ENCODE measurements at regions not wholly inside any gene's neighbourhood (a gene's known extent, or its start where the extent isn't known, plus 50 kb on each side); places are given as distances from the start of the nearest gene placed in this dataset.
"Not testable (repeated sequence)": the region's sequence is repeated elsewhere in the genome, so short reads cannot be mapped to it uniquely, and the experiment has no call there.

DNA sequence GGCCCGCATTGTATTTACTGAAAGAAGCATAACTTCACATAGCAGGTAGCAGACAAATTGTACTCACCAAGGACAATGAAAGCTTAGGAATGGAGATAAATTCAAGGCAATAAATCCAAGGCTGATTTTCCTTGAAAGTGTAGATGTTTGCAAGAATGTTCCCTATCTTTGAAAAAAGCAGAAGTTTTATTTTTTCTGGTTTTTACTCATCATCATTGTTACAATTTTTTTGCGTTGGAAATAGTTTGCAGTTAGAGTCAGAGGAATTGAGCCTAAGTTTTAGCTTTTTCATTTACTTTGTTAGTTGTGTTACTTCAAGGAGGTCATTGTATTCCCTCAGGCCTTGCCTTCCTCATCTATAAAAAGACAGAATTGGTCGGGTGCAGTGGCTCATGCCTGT lies 213.9 kb upstream of the TBL1XR1 start:
- H3K9me3 ChIP-seq = no peaks in the 10 kb centered on the region
- no peaks in the 10 kb centered on the region for H3K27me3 ChIP-seq
- DNase-seq (ENCODE audit: low spot score in 2 of 2) = no peak
- intact Hi-C loops (cut with DNase I; ENCODE audit: low total_unique reads) = no loop called here
- TF ChIP-seq POLR2A (IDR thresholded peaks at IDR 0.05) = no peak
- TF ChIP-seq POLR2AphosphoS5 (IDR thresholded peaks at IDR 0.05) = no peak
- TF ChIP-seq, protein P1, sequence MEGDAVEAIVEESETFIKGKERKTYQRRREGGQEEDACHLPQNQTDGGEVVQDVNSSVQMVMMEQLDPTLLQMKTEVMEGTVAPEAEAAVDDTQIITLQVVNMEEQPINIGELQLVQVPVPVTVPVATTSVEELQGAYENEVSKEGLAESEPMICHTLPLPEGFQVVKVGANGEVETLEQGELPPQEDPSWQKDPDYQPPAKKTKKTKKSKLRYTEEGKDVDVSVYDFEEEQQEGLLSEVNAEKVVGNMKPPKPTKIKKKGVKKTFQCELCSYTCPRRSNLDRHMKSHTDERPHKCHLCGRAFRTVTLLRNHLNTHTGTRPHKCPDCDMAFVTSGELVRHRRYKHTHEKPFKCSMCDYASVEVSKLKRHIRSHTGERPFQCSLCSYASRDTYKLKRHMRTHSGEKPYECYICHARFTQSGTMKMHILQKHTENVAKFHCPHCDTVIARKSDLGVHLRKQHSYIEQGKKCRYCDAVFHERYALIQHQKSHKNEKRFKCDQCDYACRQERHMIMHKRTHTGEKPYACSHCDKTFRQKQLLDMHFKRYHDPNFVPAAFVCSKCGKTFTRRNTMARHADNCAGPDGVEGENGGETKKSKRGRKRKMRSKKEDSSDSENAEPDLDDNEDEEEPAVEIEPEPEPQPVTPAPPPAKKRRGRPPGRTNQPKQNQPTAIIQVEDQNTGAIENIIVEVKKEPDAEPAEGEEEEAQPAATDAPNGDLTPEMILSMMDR (IDR thresholded peaks at IDR 0.05) = no peak
- H3K27ac ChIP-seq = no peak overlapping the region
- no peaks in the 10 kb centered on the region for H3K36me3 ChIP-seq
- no peak overlapping the region for H3K4me3 ChIP-seq
- H3K4me1 ChIP-seq = no peaks in the 10 kb centered on the region

DNA sequence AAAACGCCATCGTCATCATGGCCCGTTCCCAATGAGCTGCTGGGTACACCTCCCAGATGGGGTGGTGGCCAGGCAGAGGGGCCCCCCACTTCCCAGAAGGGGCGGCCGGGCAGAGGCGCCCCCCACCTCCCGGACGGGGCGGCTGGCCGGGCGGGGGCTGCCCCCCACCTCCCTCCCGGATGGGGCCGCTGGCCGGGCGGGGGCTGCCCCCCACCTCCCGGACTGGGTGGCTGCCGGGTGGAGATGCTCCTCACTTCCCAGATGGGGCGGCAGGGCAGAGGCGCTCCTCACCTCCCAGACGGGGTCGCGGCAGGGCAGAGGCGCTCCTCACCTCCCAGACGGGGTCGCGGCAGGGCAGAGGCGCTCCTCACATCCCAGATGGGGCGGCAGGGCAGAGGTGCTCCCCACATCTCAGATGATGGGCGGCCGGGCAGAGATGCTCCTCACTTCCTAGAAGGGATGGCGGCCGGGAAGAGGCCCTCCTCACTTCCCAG lies 215.4 kb upstream of the TBL1XR1 start:
- H3K27ac ChIP-seq; H3K4me3 ChIP-seq; intact Hi-C loops (cut with DNase I; ENCODE audit: low total_unique reads); H3K36me3 ChIP-seq; H3K4me1 ChIP-seq; H3K27me3 ChIP-seq; DNase-seq (ENCODE audit: low spot score in 2 of 2); H3K9me3 ChIP-seq: not testable (repeated sequence)

DNA sequence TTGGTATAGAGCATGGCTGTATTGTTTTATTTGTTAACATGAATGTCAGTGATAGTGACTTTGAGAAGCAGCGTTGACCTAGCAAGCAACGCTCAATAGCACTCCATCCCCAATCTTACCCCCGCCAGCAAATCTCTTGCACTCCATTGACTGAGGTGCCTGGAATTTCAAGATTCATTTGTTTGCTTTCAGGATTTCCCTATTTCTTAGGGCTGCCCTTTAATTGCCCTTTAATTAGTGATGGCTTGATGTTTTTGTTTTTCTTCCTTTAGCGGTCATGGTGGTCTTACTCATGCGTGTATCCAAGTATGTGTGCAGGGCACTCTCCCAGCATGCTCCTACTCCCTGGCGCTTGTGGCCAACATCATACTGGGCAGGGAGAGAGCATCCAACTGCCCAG lies 216.8 kb upstream of the TBL1XR1 start:
- intact Hi-C loops (cut with DNase I; ENCODE audit: low total_unique reads) = no loop called here
- H3K36me3 ChIP-seq = no peaks in the 10 kb centered on the region
- TF ChIP-seq, protein P1 (IDR thresholded peaks at IDR 0.05) = no peak
- no peak for TF ChIP-seq POLR2A (IDR thresholded peaks at IDR 0.05)
- TF ChIP-seq POLR2AphosphoS5 (IDR thresholded peaks at IDR 0.05) = no peak
- H3K9me3 ChIP-seq = no peaks in the 10 kb centered on the region
- no peak for DNase-seq (ENCODE audit: low spot score in 2 of 2)
- no peak overlapping the region for H3K4me3 ChIP-seq
- no peak overlapping the region for H3K27ac ChIP-seq
- H3K27me3 ChIP-seq = no peaks in the 10 kb centered on the region
- no peaks in the 10 kb centered on the region for H3K4me1 ChIP-seq

DNA sequence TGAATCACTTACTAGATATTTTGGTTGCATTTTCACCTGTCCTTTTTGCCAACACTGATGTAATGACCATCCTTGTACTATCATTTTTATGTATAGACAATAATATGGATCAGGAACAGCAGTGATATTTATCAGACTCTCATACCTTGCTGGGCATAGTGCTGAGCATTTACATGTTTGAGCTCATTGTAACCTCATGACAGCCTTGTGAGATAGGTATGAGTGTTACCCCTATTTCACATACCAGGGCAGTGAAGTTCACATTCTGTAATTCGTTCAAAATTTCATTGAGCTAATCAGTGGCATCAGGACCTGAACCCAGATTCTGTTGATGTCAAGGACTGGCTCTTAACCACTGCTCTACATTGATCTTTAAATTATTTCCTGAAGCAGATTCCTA lies 221.5 kb upstream of the TBL1XR1 start:
- Histone ChIP-seq H3K27me3 (no peaks in the 10 kb centered on the region), H3K27ac (no peak overlapping the region), H3K4me1 (peaks cover 3 to 4% of the 10 kb centered on the region in 2 donors), H3K36me3 (no peaks in the 10 kb centered on the region), H3K9me3 (no peaks in the 10 kb centered on the region), H3K4me3 (no peak overlapping the region)
- TF ChIP-seq POLR2AphosphoS5 (IDR thresholded peaks at IDR 0.05) (no peak), POLR2A (IDR thresholded peaks at IDR 0.05) (no peak)
- TF ChIP-seq, protein P1 (IDR thresholded peaks at IDR 0.05) = no peak
- intact Hi-C loops (cut with DNase I; ENCODE audit: low total_unique reads) = no loop called here
- DNase-seq (ENCODE audit: low spot score in 2 of 2) = no peak

DNA sequence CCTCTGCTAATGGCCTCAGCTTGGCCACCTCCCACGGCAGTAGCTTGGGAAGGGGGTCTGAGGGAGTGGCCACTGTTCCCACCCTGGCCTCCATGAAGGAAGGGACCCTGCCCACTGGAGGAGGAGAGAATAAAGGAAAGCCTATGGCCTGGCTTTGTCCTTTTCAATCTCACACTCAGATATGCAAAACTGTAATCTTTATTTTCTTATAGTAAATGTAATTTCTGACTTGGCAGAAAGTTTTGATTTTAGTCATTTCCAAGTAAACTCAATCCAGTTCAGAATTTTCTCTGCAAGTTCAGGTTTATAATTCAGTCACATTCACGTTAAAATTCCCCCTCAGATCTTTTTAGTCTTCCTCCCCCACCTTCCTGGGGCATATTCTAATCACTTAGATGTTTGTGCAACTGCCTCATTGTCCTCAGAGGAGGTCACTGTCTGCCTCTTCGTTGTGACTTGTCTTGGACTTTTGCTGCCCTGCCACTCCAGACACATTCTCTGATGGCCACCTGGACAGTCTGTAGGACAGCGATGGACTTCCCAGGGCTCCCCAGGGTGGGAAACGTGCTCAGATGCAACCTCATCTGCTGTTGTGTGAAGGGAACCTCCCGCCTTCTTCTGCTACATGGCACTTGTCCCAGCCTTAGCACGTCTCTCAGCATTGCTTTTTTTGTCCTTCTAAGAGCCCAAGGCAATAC lies 222.8 kb upstream of the TBL1XR1 start:
- TF ChIP-seq, protein P1 (IDR thresholded peaks at IDR 0.05) = no peak
- no peak for TF ChIP-seq POLR2AphosphoS5 (IDR thresholded peaks at IDR 0.05)
- TF ChIP-seq POLR2A (IDR thresholded peaks at IDR 0.05) = no peak
- DNase-seq (ENCODE audit: low spot score in 2 of 2) = no peak
- intact Hi-C loops (cut with DNase I; ENCODE audit: low total_unique reads) = no loop called here
- H3K36me3 ChIP-seq = no peaks in the 10 kb centered on the region
- peak overlapping the region in 1 of 2 donors; percentile 35 for H3K27ac ChIP-seq
- H3K9me3 ChIP-seq = no peaks in the 10 kb centered on the region
- peaks cover 3 to 4% of the 10 kb centered on the region in 2 donors for H3K4me1 ChIP-seq
- H3K27me3 ChIP-seq = no peaks in the 10 kb centered on the region
- H3K4me3 ChIP-seq = no peak overlapping the region

Measured in breast epithelium (tissue), 4 donors.